Esophagus squamous epithelium (tissue), 5 donors: ENCODE measurements at regions not wholly inside any gene's neighbourhood (a gene's known extent, or its start where the extent isn't known, plus 50 kb on each side); places are given as distances from the start of the nearest gene placed in this dataset.

Experiments
- DNase-seq: peaks from one replicate; lab custom pipeline; 2025; lab: John Stamatoyannopoulos, UW
- H3K27ac ChIP-seq, 4 donors: fragments of 200-600 bp; sonication (generic); one replicate each; pipeline ENCODE4 v1.5.1; 2016 to 2019; ENCODE audit warnings: mild to moderate bottlenecking in 1 of 4
- H3K27me3 ChIP-seq, 4 donors: fragments of 200-600 bp; sonication (generic); 1 replicate in 3 of 4; 2 replicates in 1 of 4; pipeline versions ENCODE4 v1.5.1 to v1.6.0; 2017 to 2021; ENCODE audit warnings: antibody characterized with exemption in 1 of 4
- H3K36me3 ChIP-seq, 3 donors: fragments of 200-600 bp; sonication (generic); one replicate each; pipeline ENCODE4 v1.5.1; 2016 to 2019
- H3K4me1 ChIP-seq, 3 donors: fragments of 200-600 bp; sonication (generic); one replicate each; pipeline ENCODE4 v1.5.1; 2017 to 2019
- H3K4me3 ChIP-seq, 4 donors: fragments of 200-600 bp; sonication (generic); 1 replicate in 3 of 4; 2 replicates in 1 of 4; pipeline ENCODE4 v1.5.1; 2016 to 2019; ENCODE audit warnings: mild to moderate bottlenecking in 2 of 4, moderate library complexity in 1 of 4
- H3K9me3 ChIP-seq, 3 donors: fragments of 200-600 bp; sonication (generic); one replicate each; pipeline ENCODE4 v1.5.1; 2016 to 2019
- POLR2A ChIP-seq, 4 donors: fragments of 450-650 bp; IDR thresholded peaks; one replicate each; pipeline ENCODE4 v1.6.1; 2017; ENCODE audit warnings: antibody characterized with exemption in 4 of 4, mild to moderate bottlenecking in 4 of 4, moderate library complexity in 3 of 4
- WGBS, 2 donors: methylation state at CpG; one replicate each; pipeline ENCODE4 v1.1.5; 2018; 5-methylcytosine and 5-hydroxymethylcytosine counted together
- intact Hi-C: fragments of 100-400 bp; cut with DNase I; formaldehyde crosslinking; loops from one replicate; pipeline ENCODE4 v1.15.0; 2022
- TF ChIP-seq, protein P1 (sequence below), 6 experiments: fragments of 450-650 bp in 4 of 6; fragments of 200-600 bp in 2 of 6; sonication (generic) in 2 of 6; IDR thresholded peaks; one replicate each; pipeline ENCODE4 v1.5.1; 2016 to 2019; ENCODE audit warnings: antibody characterized with exemption in 6 of 6, mild to moderate bottlenecking in 4 of 6, moderate library complexity in 4 of 6
- donor health status: DM: yes; HTN: yes; CAD: no.

DNA sequence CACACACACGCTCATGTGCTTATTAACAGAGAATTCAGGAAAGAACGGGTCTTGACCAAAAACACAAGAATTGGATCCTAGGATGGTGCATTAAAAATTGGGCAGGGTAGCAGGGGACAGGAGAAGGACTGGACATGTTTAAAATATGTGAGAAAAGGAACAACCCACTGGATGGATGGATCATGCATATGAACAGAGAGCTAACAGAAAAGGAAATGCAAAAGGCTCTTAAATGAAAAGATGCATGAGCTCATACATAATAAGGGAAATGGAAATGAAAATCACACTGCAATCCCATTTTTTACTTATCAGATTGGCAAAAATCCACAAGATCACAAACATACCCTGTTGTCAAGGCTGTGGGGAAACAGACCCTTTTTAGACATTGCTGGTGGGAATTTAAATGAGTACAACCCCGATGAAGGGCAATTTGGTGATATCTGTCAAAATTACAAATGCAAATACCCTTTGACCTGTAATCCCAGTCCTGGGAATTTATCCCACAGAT lies 440.6 kb upstream of the SLC14A2 start:
- Histone ChIP-seq H3K9me3 (no peaks in the 10 kb centered on the region), H3K27me3 (no peaks in the 10 kb centered on the region), H3K4me1 (peaks cover 0 to 5% (median 3%) of the 10 kb centered on the region in 3 donors), H3K27ac (no peak overlapping the region), H3K4me3 (no peak overlapping the region), H3K36me3 (no peaks in the 10 kb centered on the region)
- intact Hi-C loops = no loop called here
- no peak for DNase-seq
- TF ChIP-seq, protein P1, sequence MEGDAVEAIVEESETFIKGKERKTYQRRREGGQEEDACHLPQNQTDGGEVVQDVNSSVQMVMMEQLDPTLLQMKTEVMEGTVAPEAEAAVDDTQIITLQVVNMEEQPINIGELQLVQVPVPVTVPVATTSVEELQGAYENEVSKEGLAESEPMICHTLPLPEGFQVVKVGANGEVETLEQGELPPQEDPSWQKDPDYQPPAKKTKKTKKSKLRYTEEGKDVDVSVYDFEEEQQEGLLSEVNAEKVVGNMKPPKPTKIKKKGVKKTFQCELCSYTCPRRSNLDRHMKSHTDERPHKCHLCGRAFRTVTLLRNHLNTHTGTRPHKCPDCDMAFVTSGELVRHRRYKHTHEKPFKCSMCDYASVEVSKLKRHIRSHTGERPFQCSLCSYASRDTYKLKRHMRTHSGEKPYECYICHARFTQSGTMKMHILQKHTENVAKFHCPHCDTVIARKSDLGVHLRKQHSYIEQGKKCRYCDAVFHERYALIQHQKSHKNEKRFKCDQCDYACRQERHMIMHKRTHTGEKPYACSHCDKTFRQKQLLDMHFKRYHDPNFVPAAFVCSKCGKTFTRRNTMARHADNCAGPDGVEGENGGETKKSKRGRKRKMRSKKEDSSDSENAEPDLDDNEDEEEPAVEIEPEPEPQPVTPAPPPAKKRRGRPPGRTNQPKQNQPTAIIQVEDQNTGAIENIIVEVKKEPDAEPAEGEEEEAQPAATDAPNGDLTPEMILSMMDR (IDR thresholded peaks at IDR 0.05) = no peak
- no peak for TF ChIP-seq POLR2A (IDR thresholded peaks at IDR 0.05)
- 75 to 93% methylated on average over 3 of the region's 3 CpGs for WGBS, 2 donors

DNA sequence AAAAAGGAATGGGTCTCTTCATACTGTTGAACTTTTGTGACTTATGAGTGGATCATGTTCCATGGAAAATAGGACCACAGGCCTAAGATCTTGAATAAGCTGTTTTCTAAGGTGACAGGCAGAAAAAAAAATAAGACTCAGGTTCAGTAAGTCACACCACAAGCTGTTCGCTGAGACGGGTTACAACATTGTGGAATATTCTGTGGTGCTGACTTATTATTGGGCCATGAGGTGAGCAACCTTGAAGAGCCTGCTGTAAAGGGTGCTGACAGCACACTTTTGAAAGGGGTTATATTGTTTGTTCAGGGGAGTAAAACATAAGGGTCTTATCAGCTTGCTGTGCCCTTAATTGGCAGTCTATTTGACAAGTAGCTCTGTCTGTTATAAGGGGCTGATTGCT lies 439.8 kb upstream of the SLC14A2 start:
- TF ChIP-seq, protein P1 (IDR thresholded peaks at IDR 0.05) = no peak
- TF ChIP-seq POLR2A (IDR thresholded peaks at IDR 0.05) = no peak
- H3K4me3 ChIP-seq = no peak overlapping the region
- 92 to 97% methylated on average over 2 of the region's 2 CpGs for WGBS, 2 donors
- H3K9me3 ChIP-seq = no peaks in the 10 kb centered on the region
- no peak overlapping the region for H3K27ac ChIP-seq
- H3K36me3 ChIP-seq = no peaks in the 10 kb centered on the region
- DNase-seq = no peak
- intact Hi-C loops = no loop called here
- H3K4me1 ChIP-seq = no peaks in the 10 kb centered on the region
- no peaks in the 10 kb centered on the region for H3K27me3 ChIP-seq

DNA sequence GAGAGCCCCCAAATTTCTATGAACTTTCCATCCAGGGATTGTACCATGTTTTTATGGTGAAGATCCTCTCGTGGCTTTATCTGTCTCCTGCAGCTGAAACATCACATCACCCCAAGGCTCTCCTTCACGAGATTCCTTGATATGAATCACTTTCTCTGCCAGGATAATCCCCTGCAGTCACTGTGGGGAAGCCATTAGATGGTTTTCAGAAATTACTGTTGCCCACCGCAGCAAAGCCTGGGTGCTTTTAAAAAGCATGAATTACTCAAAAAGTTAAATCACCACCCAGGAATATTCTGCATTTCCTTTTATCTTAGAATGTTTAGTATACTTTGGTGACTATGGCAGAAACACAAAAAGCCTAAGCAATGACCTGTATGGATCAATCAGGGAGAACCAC lies 428.4 kb upstream of the SLC14A2 start:
- no peaks in the 10 kb centered on the region for H3K36me3 ChIP-seq
- H3K27me3 ChIP-seq = no peaks in the 10 kb centered on the region
- no peaks in the 10 kb centered on the region for H3K9me3 ChIP-seq
- TF ChIP-seq, protein P1 (IDR thresholded peaks at IDR 0.05) = no peak
- no peak for TF ChIP-seq POLR2A (IDR thresholded peaks at IDR 0.05)
- no peak overlapping the region for H3K27ac ChIP-seq
- H3K4me3 ChIP-seq = no peak overlapping the region
- H3K4me1 ChIP-seq = no peaks in the 10 kb centered on the region
- intact Hi-C loops = no loop called here
- no peak for DNase-seq
- 71 to 77% methylated on average over 3 of the region's 3 CpGs for WGBS, 2 donors

DNA sequence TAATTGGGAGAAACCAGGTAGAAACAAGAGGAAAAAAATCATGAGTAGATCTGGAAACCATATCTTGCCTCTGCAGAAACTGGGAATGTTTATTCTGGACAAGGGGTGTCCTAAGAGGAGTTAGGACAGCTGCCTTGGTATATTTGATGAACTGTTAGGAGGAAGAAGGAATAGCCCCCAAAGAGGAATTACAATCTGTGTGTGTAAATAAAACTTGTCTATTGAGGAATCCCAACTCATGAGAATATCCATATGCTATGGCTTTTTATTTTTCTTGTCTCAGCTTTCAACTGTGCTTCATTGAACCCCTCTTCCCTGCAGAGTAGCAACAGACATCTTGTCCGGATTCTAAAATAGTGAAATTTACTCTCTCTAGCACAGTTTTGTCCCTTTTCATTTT lies 423.5 kb upstream of the SLC14A2 start:
- TF ChIP-seq, protein P1 (IDR thresholded peaks at IDR 0.05) = no peak
- TF ChIP-seq POLR2A (IDR thresholded peaks at IDR 0.05) = no peak
- H3K36me3 ChIP-seq = no peaks in the 10 kb centered on the region
- intact Hi-C loops = no loop called here
- WGBS, 2 donors = 83 to 94% methylated on average over 1 of the region's 1 CpG
- H3K27me3 ChIP-seq = no peaks in the 10 kb centered on the region
- H3K27ac ChIP-seq = no peak overlapping the region
- no peaks in the 10 kb centered on the region for H3K4me1 ChIP-seq
- no peak overlapping the region for H3K4me3 ChIP-seq
- no peak for DNase-seq
- H3K9me3 ChIP-seq = no peaks in the 10 kb centered on the region

DNA sequence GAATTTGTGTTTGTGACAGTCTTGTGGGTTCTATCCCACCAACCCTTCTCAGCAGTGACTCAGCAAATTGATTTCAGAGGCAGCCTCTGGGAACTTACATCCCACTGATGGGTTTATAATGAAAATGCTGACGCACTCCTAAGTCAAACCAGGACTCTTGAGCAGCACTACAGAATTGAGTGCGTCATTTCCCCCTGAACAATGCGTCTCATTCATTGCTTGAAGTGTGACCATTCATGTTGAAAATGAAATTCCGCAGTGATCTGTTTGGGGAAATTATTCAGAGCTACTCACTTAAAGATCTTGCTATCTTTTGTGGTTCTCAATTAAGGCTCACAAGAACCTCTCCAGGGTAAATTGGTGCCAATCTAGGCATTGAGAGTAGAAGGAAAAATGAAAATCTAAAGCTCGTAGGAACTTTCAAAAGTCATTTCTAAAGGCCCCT lies 417.7 kb upstream of the SLC14A2 start:
- H3K9me3 ChIP-seq = no peaks in the 10 kb centered on the region
- H3K4me1 ChIP-seq = no peaks in the 10 kb centered on the region
- 61 to 87% methylated on average over 4 to 5 of the region's 5 CpGs for WGBS, 2 donors
- no peak for TF ChIP-seq POLR2A (IDR thresholded peaks at IDR 0.05)
- TF ChIP-seq, protein P1 (IDR thresholded peaks at IDR 0.05) = no peak
- no peak overlapping the region for H3K27ac ChIP-seq
- H3K4me3 ChIP-seq = no peak overlapping the region
- DNase-seq = no peak
- intact Hi-C loops = no loop called here
- H3K27me3 ChIP-seq = no peaks in the 10 kb centered on the region
- H3K36me3 ChIP-seq = no peaks in the 10 kb centered on the region
